ENCODE measurements at regions not wholly inside any gene's neighbourhood (a gene's known extent, or its start where the extent isn't known, plus 50 kb on each side); places are given as distances from the start of the nearest gene placed in this dataset.
"Not testable (repeated sequence)": the region's sequence is repeated elsewhere in the genome, so short reads cannot be mapped to it uniquely, and the experiment has no call there.

DNA sequence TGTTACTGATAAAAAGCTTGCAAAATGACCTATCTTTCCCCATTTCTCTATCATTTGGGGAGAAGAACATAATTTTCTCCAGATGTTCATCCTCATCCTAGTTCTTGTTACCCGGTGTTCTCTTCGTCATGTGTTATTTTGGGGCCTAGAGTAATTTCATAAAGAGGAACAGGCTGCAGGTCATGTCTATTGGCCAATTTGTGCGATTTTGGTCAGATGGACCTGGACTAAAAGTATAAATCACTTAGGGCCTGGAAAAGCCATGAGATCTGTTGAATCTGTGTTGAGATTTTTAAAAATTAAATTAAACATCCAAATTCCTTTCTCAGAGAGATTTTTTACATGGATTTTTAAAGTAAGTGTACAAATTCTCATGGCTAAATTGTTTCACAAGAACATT lies 241.3 kb upstream of the PLXNA2 start:
- DNase-seq, result no peak
- WGBS (ENCODE audit: insufficient coverage), result 67% methylated on average over 1 of the region's 3 CpGs
- Histone ChIP-seq H3K4me1 (ENCODE audit: control insufficient read depth, insufficient read depth, low read length) (no peaks in the 10 kb centered on the region), H3K9me3 (replicated peaks; ENCODE audit: control insufficient read depth, low read depth, low read length) (no peaks in the 10 kb centered on the region), H3K27me3 (ENCODE audit: control insufficient read depth, insufficient read depth, low read length) (no peaks in the 10 kb centered on the region), H3K36me3 (ENCODE audit: control insufficient read depth, insufficient read depth, low read length) (no peaks in the 10 kb centered on the region), H3K27ac (ENCODE audit: low read length) (no peak overlapping the region), H3K4me3 (ENCODE audit: low read length) (no peak overlapping the region)

DNA sequence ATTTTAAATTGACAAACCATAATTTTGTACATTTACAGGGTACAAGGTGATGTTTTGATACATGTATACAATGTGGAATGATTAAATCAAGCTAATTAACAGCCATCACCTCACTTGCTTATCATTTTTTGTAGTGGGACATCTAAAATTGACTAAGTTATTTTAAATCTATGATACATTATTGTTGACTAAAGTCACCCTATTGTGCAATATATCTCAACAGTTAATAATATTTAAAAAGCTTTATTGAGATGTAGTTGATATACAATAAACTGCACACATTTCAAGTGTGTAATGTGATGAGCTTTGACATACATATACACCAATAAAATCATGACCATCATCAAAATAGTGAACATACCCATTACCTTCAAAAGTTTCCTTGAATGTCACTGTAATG lies 242.5 kb upstream of the PLXNA2 start:
- no peaks in the 10 kb centered on the region for H3K9me3 ChIP-seq (replicated peaks; ENCODE audit: control insufficient read depth, low read depth, low read length)
- H3K27me3 ChIP-seq (ENCODE audit: control insufficient read depth, insufficient read depth, low read length), result no peaks in the 10 kb centered on the region

DNA sequence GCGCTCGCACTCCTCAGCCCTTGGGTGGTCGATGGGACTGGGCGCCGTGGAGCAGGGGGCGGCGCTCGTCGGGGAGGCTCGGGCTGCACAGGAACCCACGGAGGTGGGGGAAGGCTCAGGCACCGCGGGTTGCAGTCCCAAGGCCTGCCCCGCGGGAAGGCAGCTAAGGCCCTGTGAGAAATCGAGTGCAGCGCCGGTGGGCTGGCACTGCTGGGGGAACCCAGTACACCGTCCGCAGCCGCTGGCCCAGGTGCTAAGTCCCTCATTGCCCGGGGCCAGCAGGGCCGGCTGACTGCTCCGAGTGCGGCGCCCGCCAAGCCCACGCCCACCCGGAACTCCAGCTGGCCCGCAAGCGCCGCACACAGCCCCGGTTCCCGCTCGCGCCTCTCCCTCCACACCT lies 244.2 kb upstream of the PLXNA2 start:
- H3K4me1 ChIP-seq (ENCODE audit: control insufficient read depth, insufficient read depth, low read length); DNase-seq; H3K4me3 ChIP-seq (ENCODE audit: low read length); H3K9me3 ChIP-seq (replicated peaks; ENCODE audit: control insufficient read depth, low read depth, low read length); H3K27me3 ChIP-seq (ENCODE audit: control insufficient read depth, insufficient read depth, low read length); H3K27ac ChIP-seq (ENCODE audit: low read length); H3K36me3 ChIP-seq (ENCODE audit: control insufficient read depth, insufficient read depth, low read length): not testable (repeated sequence)
- 94% methylated on average over 19 of the region's 36 CpGs for WGBS (ENCODE audit: insufficient coverage)

More for the DNA sequence above, 242.5 kb upstream of the PLXNA2 start:
- H3K36me3 ChIP-seq (ENCODE audit: control insufficient read depth, insufficient read depth, low read length), result no peaks in the 10 kb centered on the region
- no peak overlapping the region for H3K4me3 ChIP-seq (ENCODE audit: low read length)
- H3K4me1 ChIP-seq (ENCODE audit: control insufficient read depth, insufficient read depth, low read length), result no peaks in the 10 kb centered on the region
- no peak for DNase-seq
- no peak overlapping the region for H3K27ac ChIP-seq (ENCODE audit: low read length)

DNA sequence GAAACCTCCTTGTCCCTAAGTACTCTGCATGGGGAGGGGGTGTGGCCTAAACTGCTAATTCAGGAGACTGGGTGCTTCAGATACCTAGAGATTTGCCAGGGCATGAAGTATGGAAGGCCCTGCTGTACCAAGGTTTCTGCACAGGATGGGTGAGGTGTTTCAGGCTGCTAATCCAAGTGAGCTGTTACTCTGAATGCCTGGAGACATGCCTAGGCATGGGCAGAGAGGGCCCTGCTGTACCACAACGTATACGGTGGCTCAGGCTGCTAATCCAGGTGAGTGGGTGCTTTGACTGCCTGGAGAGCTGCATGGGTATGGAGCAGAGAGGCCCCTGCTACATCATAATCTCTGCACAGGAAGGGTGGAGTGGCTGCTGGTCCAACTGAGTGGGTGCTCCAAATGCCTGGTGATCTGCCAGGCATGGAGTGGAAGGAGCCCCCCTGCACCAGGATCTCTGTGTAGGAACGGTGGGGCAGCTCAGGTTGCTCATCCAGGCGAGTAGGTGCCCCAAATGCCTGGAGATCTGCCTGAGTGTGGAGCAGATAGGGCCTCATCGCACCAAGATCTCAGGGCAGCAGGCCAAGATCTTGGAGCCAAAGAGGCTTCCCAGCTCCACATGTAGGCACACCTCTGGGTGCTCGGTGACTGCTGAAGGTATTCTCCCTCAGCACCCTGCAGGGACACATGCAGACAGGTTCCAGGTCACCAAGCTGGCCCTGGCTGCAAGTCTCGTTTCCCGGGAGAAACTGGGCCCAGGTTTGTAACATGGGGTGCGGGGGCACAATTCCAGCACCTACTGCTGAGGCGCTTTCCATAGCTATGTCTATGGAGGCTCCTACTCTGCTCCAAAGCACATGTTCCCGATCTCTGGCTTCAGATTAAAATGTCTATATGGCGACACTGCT lies 252.5 kb upstream of the PLXNA2 start:
- Histone ChIP-seq H3K9me3 (replicated peaks; ENCODE audit: control insufficient read depth, low read depth, low read length) (no peaks in the 10 kb centered on the region), H3K27me3 (ENCODE audit: control insufficient read depth, insufficient read depth, low read length) (no peaks in the 10 kb centered on the region), H3K4me3 (ENCODE audit: low read length) (no peak overlapping the region), H3K36me3 (ENCODE audit: control insufficient read depth, insufficient read depth, low read length) (no peaks in the 10 kb centered on the region), H3K27ac (ENCODE audit: low read length) (no peak overlapping the region), H3K4me1 (ENCODE audit: control insufficient read depth, insufficient read depth, low read length) (no peaks in the 10 kb centered on the region)
- no peak for DNase-seq
- 92% methylated on average over 10 of the region's 12 CpGs for WGBS (ENCODE audit: insufficient coverage)

DNA sequence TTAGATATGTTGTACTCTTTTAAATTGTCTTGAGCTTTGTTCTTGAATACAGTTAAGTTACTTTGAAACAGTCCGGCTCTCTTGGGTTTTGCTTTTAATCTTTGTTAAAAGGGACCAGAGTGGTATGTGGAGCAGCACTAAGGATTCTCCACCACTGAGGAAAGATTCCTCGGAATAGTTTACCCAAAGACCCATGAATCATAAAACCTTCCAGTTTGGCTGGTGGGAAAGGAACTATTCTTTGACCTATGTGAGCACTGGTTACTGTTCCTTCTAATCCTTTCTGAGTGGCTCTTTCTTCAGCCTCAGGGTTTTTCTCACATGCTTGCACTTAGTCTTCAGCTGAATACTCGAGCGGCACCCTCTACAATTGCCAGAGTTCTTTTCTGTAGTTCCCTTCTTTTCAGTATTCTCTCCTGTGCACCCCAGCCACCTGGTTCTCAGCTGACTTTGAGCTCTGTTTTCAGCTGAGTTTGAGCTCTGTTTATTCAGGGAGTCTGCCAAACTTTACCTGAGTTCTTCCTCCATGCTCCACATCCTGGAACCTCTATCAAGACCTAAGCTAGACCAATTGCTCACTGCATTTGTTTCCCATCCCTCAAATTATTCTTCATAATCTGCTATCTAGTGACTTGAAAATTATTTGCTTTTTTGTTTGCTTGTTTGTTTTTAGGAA lies 253.8 kb upstream of the PLXNA2 start:
- H3K9me3 ChIP-seq (replicated peaks; ENCODE audit: control insufficient read depth, low read depth, low read length), result no peaks in the 10 kb centered on the region
- no peak overlapping the region for H3K27ac ChIP-seq (ENCODE audit: low read length)
- DNase-seq, result no peak
- no peaks in the 10 kb centered on the region for H3K36me3 ChIP-seq (ENCODE audit: control insufficient read depth, insufficient read depth, low read length)
- H3K27me3 ChIP-seq (ENCODE audit: control insufficient read depth, insufficient read depth, low read length), result no peaks in the 10 kb centered on the region
- no peaks in the 10 kb centered on the region for H3K4me1 ChIP-seq (ENCODE audit: control insufficient read depth, insufficient read depth, low read length)
- WGBS (ENCODE audit: insufficient coverage), result 57% methylated on average over 2 of the region's 4 CpGs
- H3K4me3 ChIP-seq (ENCODE audit: low read length), result no peak overlapping the region

DNA sequence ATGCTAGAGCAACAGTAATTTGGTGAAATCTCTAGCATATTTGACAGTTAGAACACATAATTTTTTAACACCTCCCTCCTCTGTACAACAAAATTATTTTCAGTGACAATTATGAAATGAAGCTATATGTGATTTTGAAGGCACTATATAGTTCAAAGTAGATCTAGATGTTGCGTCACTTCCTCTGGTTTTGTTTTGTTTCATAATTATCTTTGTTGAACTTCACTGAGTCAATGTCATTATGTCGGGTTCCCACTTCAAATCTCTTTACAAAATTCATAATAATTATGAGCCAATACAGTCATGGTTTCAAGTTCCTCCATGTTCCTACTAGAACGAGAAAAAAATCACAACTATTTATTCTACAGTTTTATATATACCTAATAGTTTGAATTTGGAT lies 254.8 kb upstream of the PLXNA2 start:
- Histone ChIP-seq H3K27ac (ENCODE audit: low read length) (no peak overlapping the region), H3K27me3 (ENCODE audit: control insufficient read depth, insufficient read depth, low read length) (no peaks in the 10 kb centered on the region), H3K36me3 (ENCODE audit: control insufficient read depth, insufficient read depth, low read length) (no peaks in the 10 kb centered on the region), H3K4me1 (ENCODE audit: control insufficient read depth, insufficient read depth, low read length) (no peaks in the 10 kb centered on the region), H3K4me3 (ENCODE audit: low read length) (no peak overlapping the region), H3K9me3 (replicated peaks; ENCODE audit: control insufficient read depth, low read depth, low read length) (no peaks in the 10 kb centered on the region)
- no peak for DNase-seq
- WGBS (ENCODE audit: insufficient coverage), result no CpG with 5 or more reads among the region's 3 CpGs

DNA sequence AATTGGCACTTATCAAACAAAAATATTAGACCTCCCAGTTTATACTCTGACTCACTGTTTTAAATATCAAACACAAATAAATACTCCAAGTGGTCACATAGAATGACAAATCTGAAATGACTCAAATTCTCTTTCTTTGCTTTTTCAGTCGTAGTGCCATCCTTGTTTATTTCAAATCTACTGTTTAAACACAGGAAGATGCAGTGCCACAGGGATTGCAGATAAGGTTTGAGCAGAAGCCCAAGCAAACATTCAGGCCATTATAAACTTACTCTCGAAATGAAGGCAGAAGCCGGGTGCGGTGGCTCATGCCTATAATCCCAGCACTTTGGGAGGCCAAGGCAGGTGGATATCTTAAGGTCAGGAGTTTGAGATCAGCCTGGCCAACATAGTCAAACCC lies 255.4 kb upstream of the PLXNA2 start:
- H3K4me3 ChIP-seq (ENCODE audit: low read length), result no peak overlapping the region
- 100% methylated on average over 1 of the region's 4 CpGs for WGBS (ENCODE audit: insufficient coverage)
- no peak overlapping the region for H3K27ac ChIP-seq (ENCODE audit: low read length)
- H3K4me1 ChIP-seq (ENCODE audit: control insufficient read depth, insufficient read depth, low read length), result no peaks in the 10 kb centered on the region
- H3K27me3 ChIP-seq (ENCODE audit: control insufficient read depth, insufficient read depth, low read length), result no peaks in the 10 kb centered on the region
- H3K9me3 ChIP-seq (replicated peaks; ENCODE audit: control insufficient read depth, low read depth, low read length), result no peaks in the 10 kb centered on the region
- DNase-seq, result no peak
- H3K36me3 ChIP-seq (ENCODE audit: control insufficient read depth, insufficient read depth, low read length), result no peaks in the 10 kb centered on the region

DNA sequence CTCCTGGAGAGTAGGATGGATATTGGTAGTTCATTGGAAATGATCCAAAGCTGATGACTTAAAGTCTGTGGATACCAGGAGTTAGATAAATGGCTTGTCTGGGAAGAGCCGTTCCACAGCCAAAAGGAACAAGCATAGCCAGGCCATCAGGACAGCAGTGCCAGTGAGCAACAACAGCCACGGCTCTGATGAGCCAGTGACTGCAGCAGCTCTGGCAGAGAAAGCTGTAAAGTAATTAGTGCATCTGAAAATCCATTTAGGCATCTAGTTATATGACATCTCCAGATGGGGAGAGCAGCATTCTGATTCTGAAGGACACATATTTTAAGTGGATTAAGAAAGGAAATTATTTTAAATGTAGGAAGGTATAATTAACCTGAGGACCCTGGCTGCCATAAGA lies 256.2 kb upstream of the PLXNA2 start:
- H3K4me1 ChIP-seq (ENCODE audit: control insufficient read depth, insufficient read depth, low read length), result no peaks in the 10 kb centered on the region
- H3K27ac ChIP-seq (ENCODE audit: low read length), result no peak overlapping the region
- WGBS (ENCODE audit: insufficient coverage), result 5% methylated on average over 2 of the region's 2 CpGs

DNA sequence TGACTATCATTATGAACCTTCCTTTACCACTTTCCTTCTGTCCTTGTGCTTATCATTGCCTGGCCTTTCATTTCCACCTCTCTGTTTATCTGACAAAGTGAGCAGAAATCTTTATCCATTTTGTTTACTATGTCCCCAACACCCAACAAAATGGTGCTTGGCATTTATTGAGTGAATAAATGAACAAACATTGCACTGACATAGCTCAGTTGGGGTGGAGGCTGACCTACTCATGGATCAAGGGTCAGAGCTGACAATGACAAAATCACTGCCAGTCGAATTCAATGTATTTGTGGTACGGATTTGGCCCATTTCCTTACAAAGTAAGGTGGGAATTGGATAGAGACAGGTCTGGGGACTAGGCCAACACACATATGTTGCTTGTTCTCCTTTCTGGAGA lies 257.4 kb upstream of the PLXNA2 start:
- Histone ChIP-seq H3K4me3 (ENCODE audit: low read length) (no peak overlapping the region), H3K27me3 (ENCODE audit: control insufficient read depth, insufficient read depth, low read length) (no peaks in the 10 kb centered on the region), H3K9me3 (replicated peaks; ENCODE audit: control insufficient read depth, low read depth, low read length) (no peaks in the 10 kb centered on the region), H3K27ac (ENCODE audit: low read length) (no peak overlapping the region), H3K4me1 (ENCODE audit: control insufficient read depth, insufficient read depth, low read length) (no peaks in the 10 kb centered on the region), H3K36me3 (ENCODE audit: control insufficient read depth, insufficient read depth, low read length) (no peaks in the 10 kb centered on the region)
- DNase-seq, result no peak
- 56% methylated on average over 2 of the region's 2 CpGs for WGBS (ENCODE audit: insufficient coverage)

More for the DNA sequence above, 256.2 kb upstream of the PLXNA2 start:
- peak; percentile 14 for DNase-seq
- H3K4me3 ChIP-seq (ENCODE audit: low read length), result no peak overlapping the region
- H3K36me3 ChIP-seq (ENCODE audit: control insufficient read depth, insufficient read depth, low read length), result no peaks in the 10 kb centered on the region
- no peaks in the 10 kb centered on the region for H3K27me3 ChIP-seq (ENCODE audit: control insufficient read depth, insufficient read depth, low read length)
- H3K9me3 ChIP-seq (replicated peaks; ENCODE audit: control insufficient read depth, low read depth, low read length), result no peaks in the 10 kb centered on the region

DNA sequence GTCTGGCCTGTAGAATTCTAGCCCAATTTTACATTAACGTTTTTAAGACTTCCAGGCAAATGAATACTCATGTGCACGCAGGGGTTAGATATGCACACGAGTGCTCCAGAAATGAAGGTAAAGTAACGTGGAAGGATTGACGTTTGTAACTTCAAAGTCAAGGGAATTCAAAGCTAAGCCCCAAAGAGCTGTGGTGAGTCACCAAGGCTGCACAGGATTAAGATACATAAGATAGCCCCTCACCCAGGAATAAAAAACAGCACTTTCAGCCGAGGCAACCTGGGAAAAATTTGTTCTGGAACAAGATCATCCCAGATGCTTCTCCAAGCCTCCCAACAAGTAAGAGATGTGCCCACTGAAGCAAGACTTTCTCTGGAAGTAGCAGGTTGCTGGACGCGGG lies 259.6 kb upstream of the PLXNA2 start:
- Histone ChIP-seq H3K27ac (ENCODE audit: low read length) (no peak overlapping the region), H3K9me3 (replicated peaks; ENCODE audit: control insufficient read depth, low read depth, low read length) (no peaks in the 10 kb centered on the region), H3K27me3 (ENCODE audit: control insufficient read depth, insufficient read depth, low read length) (no peaks in the 10 kb centered on the region), H3K4me3 (ENCODE audit: low read length) (no peak overlapping the region), H3K4me1 (ENCODE audit: control insufficient read depth, insufficient read depth, low read length) (no peaks in the 10 kb centered on the region), H3K36me3 (ENCODE audit: control insufficient read depth, insufficient read depth, low read length) (no peaks in the 10 kb centered on the region)
- WGBS (ENCODE audit: insufficient coverage), result no CpG with 5 or more reads among the region's 8 CpGs
- no peak for DNase-seq
